ENCODE measurements at regions not wholly inside any gene's neighbourhood (a gene's known extent, or its start where the extent isn't known, plus 50 kb on each side); places are given as distances from the start of the nearest gene placed in this dataset.

DNA sequence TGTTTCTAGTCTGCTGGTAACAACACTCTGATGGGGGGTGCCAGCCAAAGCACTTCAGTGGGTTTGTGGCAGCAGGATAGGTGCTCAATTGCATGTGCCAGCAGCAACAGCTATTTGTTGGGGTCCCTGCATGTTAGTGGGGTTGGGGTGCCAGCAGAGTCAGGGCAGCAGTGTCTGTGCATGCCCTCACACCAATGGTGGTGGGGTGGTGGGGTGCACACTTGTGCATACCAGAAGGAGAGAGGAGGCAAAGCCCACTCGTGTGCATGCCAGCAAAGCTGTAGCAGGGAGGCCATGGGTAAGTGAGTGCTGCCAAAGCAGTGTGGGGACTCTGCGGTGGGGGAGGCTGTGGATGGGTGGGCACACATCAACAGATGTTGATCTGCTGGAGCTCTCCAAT is 232.2 kb downstream of the GABRG2 start:
- TF ChIP-seq, protein P1, sequence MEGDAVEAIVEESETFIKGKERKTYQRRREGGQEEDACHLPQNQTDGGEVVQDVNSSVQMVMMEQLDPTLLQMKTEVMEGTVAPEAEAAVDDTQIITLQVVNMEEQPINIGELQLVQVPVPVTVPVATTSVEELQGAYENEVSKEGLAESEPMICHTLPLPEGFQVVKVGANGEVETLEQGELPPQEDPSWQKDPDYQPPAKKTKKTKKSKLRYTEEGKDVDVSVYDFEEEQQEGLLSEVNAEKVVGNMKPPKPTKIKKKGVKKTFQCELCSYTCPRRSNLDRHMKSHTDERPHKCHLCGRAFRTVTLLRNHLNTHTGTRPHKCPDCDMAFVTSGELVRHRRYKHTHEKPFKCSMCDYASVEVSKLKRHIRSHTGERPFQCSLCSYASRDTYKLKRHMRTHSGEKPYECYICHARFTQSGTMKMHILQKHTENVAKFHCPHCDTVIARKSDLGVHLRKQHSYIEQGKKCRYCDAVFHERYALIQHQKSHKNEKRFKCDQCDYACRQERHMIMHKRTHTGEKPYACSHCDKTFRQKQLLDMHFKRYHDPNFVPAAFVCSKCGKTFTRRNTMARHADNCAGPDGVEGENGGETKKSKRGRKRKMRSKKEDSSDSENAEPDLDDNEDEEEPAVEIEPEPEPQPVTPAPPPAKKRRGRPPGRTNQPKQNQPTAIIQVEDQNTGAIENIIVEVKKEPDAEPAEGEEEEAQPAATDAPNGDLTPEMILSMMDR (IDR thresholded peaks at IDR 0.05), result no peak
- TF ChIP-seq RAD21 (IDR thresholded peaks at IDR 0.05; ENCODE audit: low read length) (no peak), EZH2phosphoT487 (IDR thresholded peaks at IDR 0.05; ENCODE audit: borderline replicate concordance, low read depth) (no peak), SIN3A (IDR thresholded peaks at IDR 0.05; ENCODE audit: borderline replicate concordance, low read depth, low read length) (no peak), EP300 (IDR thresholded peaks at IDR 0.05; ENCODE audit: borderline replicate concordance in 1 of 2, low read depth in 1 of 2, low read length in 1 of 2) (no peak), YY1 (IDR thresholded peaks at IDR 0.05; ENCODE audit: low read depth) (no peak), REST (IDR thresholded peaks at IDR 0.05; ENCODE audit: low read depth, low read length) (no peak)
- TF ChIP-seq, protein P2, sequence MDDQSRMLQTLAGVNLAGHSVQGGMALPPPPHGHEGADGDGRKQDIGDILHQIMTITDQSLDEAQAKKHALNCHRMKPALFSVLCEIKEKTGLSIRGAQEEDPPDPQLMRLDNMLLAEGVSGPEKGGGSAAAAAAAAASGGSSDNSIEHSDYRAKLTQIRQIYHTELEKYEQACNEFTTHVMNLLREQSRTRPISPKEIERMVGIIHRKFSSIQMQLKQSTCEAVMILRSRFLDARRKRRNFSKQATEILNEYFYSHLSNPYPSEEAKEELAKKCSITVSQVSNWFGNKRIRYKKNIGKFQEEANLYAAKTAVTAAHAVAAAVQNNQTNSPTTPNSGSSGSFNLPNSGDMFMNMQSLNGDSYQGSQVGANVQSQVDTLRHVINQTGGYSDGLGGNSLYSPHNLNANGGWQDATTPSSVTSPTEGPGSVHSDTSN (IDR thresholded peaks at IDR 0.05), result no peak
- TF ChIP-seq, protein P3, sequence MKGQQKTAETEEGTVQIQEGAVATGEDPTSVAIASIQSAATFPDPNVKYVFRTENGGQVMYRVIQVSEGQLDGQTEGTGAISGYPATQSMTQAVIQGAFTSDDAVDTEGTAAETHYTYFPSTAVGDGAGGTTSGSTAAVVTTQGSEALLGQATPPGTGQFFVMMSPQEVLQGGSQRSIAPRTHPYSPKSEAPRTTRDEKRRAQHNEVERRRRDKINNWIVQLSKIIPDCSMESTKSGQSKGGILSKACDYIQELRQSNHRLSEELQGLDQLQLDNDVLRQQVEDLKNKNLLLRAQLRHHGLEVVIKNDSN (IDR thresholded peaks at IDR 0.05; ENCODE audit: borderline replicate concordance, low read depth), result no peak

All from SK-N-SH (cell line).